ENCODE measurements at regions not wholly inside any gene's neighbourhood (a gene's known extent, or its start where the extent isn't known, plus 50 kb on each side); places are given as distances from the start of the nearest gene placed in this dataset.

- TF ChIP-seq, protein P1, sequence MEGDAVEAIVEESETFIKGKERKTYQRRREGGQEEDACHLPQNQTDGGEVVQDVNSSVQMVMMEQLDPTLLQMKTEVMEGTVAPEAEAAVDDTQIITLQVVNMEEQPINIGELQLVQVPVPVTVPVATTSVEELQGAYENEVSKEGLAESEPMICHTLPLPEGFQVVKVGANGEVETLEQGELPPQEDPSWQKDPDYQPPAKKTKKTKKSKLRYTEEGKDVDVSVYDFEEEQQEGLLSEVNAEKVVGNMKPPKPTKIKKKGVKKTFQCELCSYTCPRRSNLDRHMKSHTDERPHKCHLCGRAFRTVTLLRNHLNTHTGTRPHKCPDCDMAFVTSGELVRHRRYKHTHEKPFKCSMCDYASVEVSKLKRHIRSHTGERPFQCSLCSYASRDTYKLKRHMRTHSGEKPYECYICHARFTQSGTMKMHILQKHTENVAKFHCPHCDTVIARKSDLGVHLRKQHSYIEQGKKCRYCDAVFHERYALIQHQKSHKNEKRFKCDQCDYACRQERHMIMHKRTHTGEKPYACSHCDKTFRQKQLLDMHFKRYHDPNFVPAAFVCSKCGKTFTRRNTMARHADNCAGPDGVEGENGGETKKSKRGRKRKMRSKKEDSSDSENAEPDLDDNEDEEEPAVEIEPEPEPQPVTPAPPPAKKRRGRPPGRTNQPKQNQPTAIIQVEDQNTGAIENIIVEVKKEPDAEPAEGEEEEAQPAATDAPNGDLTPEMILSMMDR (IDR thresholded peaks at IDR 0.05) = no peak
- no peak for TF ChIP-seq POLR2A (IDR thresholded peaks at IDR 0.05)
Observed at GRCh38 chr7:121480566-121481335, 84.6 kb upstream of the FAM3C start.

Measured in Peyer's patch (tissue), 4 donors.